ENCODE measurements at regions not wholly inside any gene's neighbourhood (a gene's known extent, or its start where the extent isn't known, plus 50 kb on each side); places are given as distances from the start of the nearest gene placed in this dataset.

- TF ChIP-seq CTCF (IDR thresholded peaks at IDR 0.05; ENCODE audit: insufficient read depth in 1 of 2, low read depth in 1 of 2, low read length in 1 of 2, severe bottlenecking in 1 of 2, unreplicated experiment in 1 of 2): no peak
- ChIA-PET CTCF (no interaction called here), POLR2A (no interaction called here)
- no peaks in the 10 kb centered on the region for H3K9me3 Mint-ChIP-seq (ENCODE audit: unreplicated experiment)
- DNase-seq: no peak
- H3K36me3 ChIP-seq (ENCODE audit: control insufficient read depth, insufficient read depth, low read length): no peaks in the 10 kb centered on the region
- H3K9me3 ChIP-seq: no peaks in the 10 kb centered on the region
- peaks cover 5% of the 10 kb centered on the region for H3K27me3 Mint-ChIP-seq (ENCODE audit: insufficient read depth, unreplicated experiment)
- BruUV-seq (replicated peaks): no TSS peak
- no peak overlapping the region for H3K4me3 ChIP-seq (ENCODE audit: low read depth, low read length)
- H3K4me3 Mint-ChIP-seq (ENCODE audit: unreplicated experiment): no peak overlapping the region
- no peaks in the 10 kb centered on the region for H3K4me1 ChIP-seq
- H3K36me3 Mint-ChIP-seq (ENCODE audit: insufficient read depth, unreplicated experiment): no peaks in the 10 kb centered on the region
- no peak overlapping the region for H3K27ac Mint-ChIP-seq (ENCODE audit: unreplicated experiment)
- intact Hi-C loops (cut with micrococcal nuclease; ENCODE audit: unreplicated experiment): no loop called here
- no peaks in the 10 kb centered on the region for H3K27me3 ChIP-seq (replicated peaks; ENCODE audit: control insufficient read depth, insufficient read depth, low read length)
- H3K4me1 Mint-ChIP-seq (ENCODE audit: low read depth, unreplicated experiment): peaks cover 6% of the 10 kb centered on the region
Measured at GRCh38 chr1:29417147-29417858, 181.0 kb downstream of the PTPRU start.

- no peak overlapping the region for H3K4me3 ChIP-seq (ENCODE audit: low read depth, low read length)
- Mint-ChIP-seq H3K27ac (ENCODE audit: unreplicated experiment) (no peak overlapping the region), H3K4me3 (ENCODE audit: unreplicated experiment) (no peak overlapping the region), H3K4me1 (ENCODE audit: low read depth, unreplicated experiment) (peaks cover 6% of the 10 kb centered on the region), H3K36me3 (ENCODE audit: insufficient read depth, unreplicated experiment) (no peaks in the 10 kb centered on the region), H3K9me3 (ENCODE audit: unreplicated experiment) (no peaks in the 10 kb centered on the region), H3K27me3 (ENCODE audit: insufficient read depth, unreplicated experiment) (peaks cover 5% of the 10 kb centered on the region)
- no peaks in the 10 kb centered on the region for H3K36me3 ChIP-seq (ENCODE audit: control insufficient read depth, insufficient read depth, low read length)
- H3K4me1 ChIP-seq: no peaks in the 10 kb centered on the region
- ChIA-PET POLR2A (no interaction called here), CTCF (no interaction called here)
- intact Hi-C loops (cut with micrococcal nuclease; ENCODE audit: unreplicated experiment): no loop called here
- no peaks in the 10 kb centered on the region for H3K9me3 ChIP-seq
- no peaks in the 10 kb centered on the region for H3K27me3 ChIP-seq (replicated peaks; ENCODE audit: control insufficient read depth, insufficient read depth, low read length)
- no TSS peak for BruUV-seq (replicated peaks)
- TF ChIP-seq CTCF (IDR thresholded peaks at IDR 0.05; ENCODE audit: insufficient read depth in 1 of 2, low read depth in 1 of 2, low read length in 1 of 2, severe bottlenecking in 1 of 2, unreplicated experiment in 1 of 2): no peak
- peak in 1 of 2 experiments; percentile 7 for DNase-seq
Measured at GRCh38 chr1:29416267-29417146, 180.2 kb downstream of the PTPRU start.

GRCh38 chr1:29415861-29416260 lies 179.5 kb downstream of the PTPRU start:
- Histone ChIP-seq H3K9me3 (no peaks in the 10 kb centered on the region), H3K27me3 (replicated peaks; ENCODE audit: control insufficient read depth, insufficient read depth, low read length) (no peaks in the 10 kb centered on the region), H3K4me3 (ENCODE audit: low read depth, low read length) (no peak overlapping the region), H3K36me3 (ENCODE audit: control insufficient read depth, insufficient read depth, low read length) (no peaks in the 10 kb centered on the region), H3K4me1 (no peaks in the 10 kb centered on the region)
- no peak for TF ChIP-seq CTCF (IDR thresholded peaks at IDR 0.05; ENCODE audit: insufficient read depth in 1 of 2, low read depth in 1 of 2, low read length in 1 of 2, severe bottlenecking in 1 of 2, unreplicated experiment in 1 of 2)
- no peak for DNase-seq
- peaks cover 5% of the 10 kb centered on the region for H3K27me3 Mint-ChIP-seq (ENCODE audit: insufficient read depth, unreplicated experiment)
- H3K9me3 Mint-ChIP-seq (ENCODE audit: unreplicated experiment): no peaks in the 10 kb centered on the region
- intact Hi-C loops (cut with micrococcal nuclease; ENCODE audit: unreplicated experiment): no loop called here
- H3K4me3 Mint-ChIP-seq (ENCODE audit: unreplicated experiment): no peak overlapping the region
- no TSS peak for BruUV-seq (replicated peaks)
- H3K36me3 Mint-ChIP-seq (ENCODE audit: insufficient read depth, unreplicated experiment): no peaks in the 10 kb centered on the region
- CTCF ChIA-PET: no interaction called here
- peaks cover 6% of the 10 kb centered on the region for H3K4me1 Mint-ChIP-seq (ENCODE audit: low read depth, unreplicated experiment)
- POLR2A ChIA-PET: no interaction called here
- no peak overlapping the region for H3K27ac Mint-ChIP-seq (ENCODE audit: unreplicated experiment)
